A673 (cell line): ENCODE measurements at regions not wholly inside any gene's neighbourhood (a gene's known extent, or its start where the extent isn't known, plus 50 kb on each side); places are given as distances from the start of the nearest gene placed in this dataset.

Source experiments
- BruUV-seq: library from RNA; stranded (reverse); fragments of 400-500 nt; replicated peaks from 2 replicates; lab custom pipeline; 2021; lab: Mats Ljungman, UMichigan
- CTCF ChIA-PET: fragments of 300-600 bp; sonication (Branson Sonifier 250); formaldehyde crosslinking; loops from one replicate; lab custom pipeline; 2022; ENCODE audit warnings: antibody characterized with exemption; lab: Charles Lee
- POLR2A ChIA-PET: fragments of 300-600 bp; sonication (Branson Sonifier 250); formaldehyde crosslinking; loops from one replicate; lab custom pipeline; 2022; ENCODE audit warnings: antibody characterized with exemption; ENCODE audit not compliant: low non-redundant PET; lab: Charles Lee
- DNase-seq: peaks from one replicate; pipeline ENCODE4 v3.0.0-alpha.2; 2015; ENCODE audit warnings: low spot score
- H3K27ac ChIP-seq: fragments of 200-600 bp; sonication (generic); 2 replicates; pipeline ENCODE4 v1.5.1; 2016; ENCODE audit warnings: mixed run types, low read depth, mild to moderate bottlenecking, mixed read lengths, antibody characterized with exemption, low read length; ENCODE audit not compliant: poor library complexity, severe bottlenecking
- H3K27me3 ChIP-seq: fragments of 200-600 bp; sonication (generic); replicated peaks from 2 replicates; pipeline ENCODE4 v1.6.1; 2017; ENCODE audit warnings: mixed run types, low read depth, mild to moderate bottlenecking, mixed read lengths, antibody characterized with exemption, low read length; ENCODE audit not compliant: insufficient read depth, poor library complexity
- H3K36me3 ChIP-seq: fragments of 200-600 bp; sonication (generic); 2 replicates; pipeline ENCODE4 v1.6.1; 2016; ENCODE audit warnings: mixed run types, mild to moderate bottlenecking, mixed read lengths, antibody characterized with exemption, low read length; ENCODE audit not compliant: insufficient read depth, poor library complexity, severe bottlenecking
- H3K4me1 ChIP-seq: fragments of 200-600 bp; sonication (generic); 2 replicates; pipeline ENCODE4 v1.6.1; 2017; ENCODE audit warnings: mixed run types, mild to moderate bottlenecking, mixed read lengths, antibody characterized with exemption, low read length; ENCODE audit not compliant: insufficient read depth, poor library complexity, severe bottlenecking
- H3K4me3 ChIP-seq: fragments of 200-600 bp; sonication (generic); 2 replicates; pipeline ENCODE4 v1.5.1; 2016; ENCODE audit warnings: low read depth, mixed run types, mild to moderate bottlenecking, mixed read lengths, low read length; ENCODE audit not compliant: poor library complexity, severe bottlenecking
- H3K9me3 ChIP-seq: fragments of 200-600 bp; sonication (generic); 2 replicates; pipeline ENCODE4 v1.6.1; 2016; ENCODE audit warnings: mixed run types, low read depth, mild to moderate bottlenecking, mixed read lengths, antibody characterized with exemption, low read length; ENCODE audit not compliant: poor library complexity, severe bottlenecking
- CTCF ChIP-seq: fragments of 300-800, 200-600 bp; sonication (generic); conservative IDR thresholded peaks from 2 replicates; pipeline ENCODE4 v1.5.1; 2017; ENCODE audit warnings: low read depth, mild to moderate bottlenecking, antibody characterized with exemption, low read length, moderate library complexity, mixed read lengths
- EZH2 ChIP-seq: fragments of 200-600 bp; sonication (generic); IDR thresholded peaks from 2 replicates; pipeline ENCODE4 v1.6.1; 2017; ENCODE audit warnings: borderline replicate concordance, low read depth, mild to moderate bottlenecking, mixed read lengths, antibody characterized with exemption, low read length; ENCODE audit not compliant: poor library complexity, severe bottlenecking
- intact Hi-C: fragments of 100-400 bp; cut with micrococcal nuclease; formaldehyde crosslinking; loops from one replicate; pipeline ENCODE4 v1.10.0; 2022; ENCODE audit not compliant: unreplicated experiment

GRCh38 chr3:28816017-28816416, 464.9 kb upstream of the RBMS3 start:
- H3K36me3 ChIP-seq = no peaks in the 10 kb centered on the region
- no peak overlapping the region for H3K27ac ChIP-seq
- H3K9me3 ChIP-seq = no peaks in the 10 kb centered on the region
- H3K27me3 ChIP-seq = no peaks in the 10 kb centered on the region
- H3K4me1 ChIP-seq = no peaks in the 10 kb centered on the region
- TF ChIP-seq EZH2 = no peak
- no peak for TF ChIP-seq CTCF
- ChIA-PET POLR2A (no interaction called here), CTCF (no interaction called here)
- no TSS peak for BruUV-seq
- intact Hi-C loops = no loop called here
- H3K4me3 ChIP-seq = no peak overlapping the region
- DNase-seq = no peak

- DNase-seq = no peak
- no peaks in the 10 kb centered on the region for H3K27me3 ChIP-seq
- H3K4me3 ChIP-seq = no peak overlapping the region
- intact Hi-C loops = no loop called here
- H3K9me3 ChIP-seq = no peaks in the 10 kb centered on the region
- POLR2A ChIA-PET = no interaction called here
- no TSS peak for BruUV-seq
- TF ChIP-seq EZH2 (no peak), CTCF (no peak)
- H3K4me1 ChIP-seq = no peaks in the 10 kb centered on the region
- CTCF ChIA-PET = no interaction called here
- H3K36me3 ChIP-seq = no peaks in the 10 kb centered on the region
- no peak overlapping the region for H3K27ac ChIP-seq
Observed at GRCh38 chr3:28824316-28824715, 456.6 kb upstream of the RBMS3 start.

GRCh38 chr3:28826840-28827239, 454.0 kb upstream of the RBMS3 start:
- intact Hi-C loops = no loop called here
- Histone ChIP-seq H3K4me3 (no peak overlapping the region), H3K27me3 (no peaks in the 10 kb centered on the region), H3K9me3 (no peaks in the 10 kb centered on the region), H3K27ac (no peak overlapping the region), H3K36me3 (no peaks in the 10 kb centered on the region), H3K4me1 (no peaks in the 10 kb centered on the region)
- BruUV-seq = no TSS peak
- CTCF ChIA-PET = no interaction called here
- POLR2A ChIA-PET = no interaction called here
- no peak for DNase-seq
- no peak for TF ChIP-seq CTCF
- TF ChIP-seq EZH2 = no peak
